NB4 (cell line): ENCODE measurements at regions not wholly inside any gene's neighbourhood (a gene's known extent, or its start where the extent isn't known, plus 50 kb on each side); places are given as distances from the start of the nearest gene placed in this dataset.

Source experiments
- DNase-seq: peaks from one replicate; pipeline ENCODE4 v3.0.0; 2010; ENCODE audit warnings: low read depth
- H3K4me3 ChIP-seq: one replicate; pipeline ENCODE4 v1.5.1; 2011; ENCODE audit warnings: mild to moderate bottlenecking, low read depth, low read length, moderate library complexity
- MYC ChIP-seq: IDR thresholded peaks from 2 replicates; pipeline ENCODE4 v1.6.1; 2011; ENCODE audit warnings: low read depth, low read length
- POLR2A ChIP-seq: IDR thresholded peaks from 2 replicates; pipeline ENCODE4 v1.6.1; 2011; ENCODE audit warnings: mild to moderate bottlenecking; ENCODE audit not compliant: insufficient read length; ENCODE audit errors: extremely low read depth
- TF ChIP-seq, protein P1 (sequence below): IDR thresholded peaks from one replicate; pipeline ENCODE4 v1.5.1; 2012; ENCODE audit warnings: low read depth, low read length
- TF ChIP-seq, protein P2 (sequence below): IDR thresholded peaks from 2 replicates; pipeline ENCODE4 v1.6.1; 2011; ENCODE audit warnings: low read depth, low read length

DNA sequence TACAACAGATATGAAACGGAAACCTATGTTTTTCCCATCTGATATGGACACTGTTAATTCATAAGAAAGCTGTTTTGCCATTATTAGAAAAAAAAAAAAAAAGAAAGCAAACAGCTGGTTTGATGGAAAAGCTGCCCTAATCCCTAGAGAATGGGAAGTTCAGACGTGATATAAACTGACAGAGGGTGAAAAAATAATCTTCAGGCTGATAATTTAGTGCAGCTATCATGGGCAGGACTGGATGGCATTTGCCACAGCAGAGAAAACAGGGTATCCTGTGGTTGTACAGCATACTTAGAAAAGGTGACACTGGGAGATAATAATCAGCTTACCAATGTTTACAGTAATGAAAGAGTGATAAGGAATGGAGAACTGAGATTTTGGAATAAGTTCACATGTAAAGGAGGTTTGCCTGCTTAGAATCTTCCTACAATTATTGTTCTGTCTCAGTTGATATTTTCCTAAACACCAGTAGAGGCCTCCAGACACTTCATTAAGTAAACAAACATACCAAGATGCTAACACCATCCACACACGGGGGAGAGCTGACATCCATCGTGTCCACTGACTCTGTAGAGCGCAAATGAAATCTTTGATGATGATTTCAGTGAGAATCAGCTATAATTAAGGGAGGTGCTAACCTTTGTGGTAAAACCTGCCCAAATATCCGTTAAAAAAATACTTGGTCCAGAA lies 211.6 kb upstream of the MMADHC start:
- DNase-seq, result peak; percentile 11

DNA sequence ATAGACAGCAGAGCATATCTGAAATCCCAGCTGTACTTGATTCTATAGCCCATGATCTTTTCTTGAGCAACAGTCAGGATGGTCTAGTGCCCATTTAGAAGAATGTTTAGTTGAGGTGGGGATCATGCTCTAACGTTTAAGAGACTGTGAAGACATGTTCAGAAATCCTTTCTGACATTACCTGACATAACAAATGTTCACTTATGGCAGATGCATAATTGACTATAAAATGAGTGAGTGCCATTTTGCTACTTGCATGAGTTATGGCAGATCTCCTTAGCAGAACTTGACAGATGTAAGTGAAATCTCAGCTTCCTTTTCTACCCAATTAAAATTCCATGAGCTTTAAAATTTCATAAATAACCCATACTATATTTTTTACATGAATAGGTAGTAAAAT lies 209.5 kb upstream of the MMADHC start:
- no peak for TF ChIP-seq POLR2A
- TF ChIP-seq, protein P1, sequence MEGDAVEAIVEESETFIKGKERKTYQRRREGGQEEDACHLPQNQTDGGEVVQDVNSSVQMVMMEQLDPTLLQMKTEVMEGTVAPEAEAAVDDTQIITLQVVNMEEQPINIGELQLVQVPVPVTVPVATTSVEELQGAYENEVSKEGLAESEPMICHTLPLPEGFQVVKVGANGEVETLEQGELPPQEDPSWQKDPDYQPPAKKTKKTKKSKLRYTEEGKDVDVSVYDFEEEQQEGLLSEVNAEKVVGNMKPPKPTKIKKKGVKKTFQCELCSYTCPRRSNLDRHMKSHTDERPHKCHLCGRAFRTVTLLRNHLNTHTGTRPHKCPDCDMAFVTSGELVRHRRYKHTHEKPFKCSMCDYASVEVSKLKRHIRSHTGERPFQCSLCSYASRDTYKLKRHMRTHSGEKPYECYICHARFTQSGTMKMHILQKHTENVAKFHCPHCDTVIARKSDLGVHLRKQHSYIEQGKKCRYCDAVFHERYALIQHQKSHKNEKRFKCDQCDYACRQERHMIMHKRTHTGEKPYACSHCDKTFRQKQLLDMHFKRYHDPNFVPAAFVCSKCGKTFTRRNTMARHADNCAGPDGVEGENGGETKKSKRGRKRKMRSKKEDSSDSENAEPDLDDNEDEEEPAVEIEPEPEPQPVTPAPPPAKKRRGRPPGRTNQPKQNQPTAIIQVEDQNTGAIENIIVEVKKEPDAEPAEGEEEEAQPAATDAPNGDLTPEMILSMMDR, result no peak
- TF ChIP-seq MYC, result no peak
- TF ChIP-seq, protein P2, sequence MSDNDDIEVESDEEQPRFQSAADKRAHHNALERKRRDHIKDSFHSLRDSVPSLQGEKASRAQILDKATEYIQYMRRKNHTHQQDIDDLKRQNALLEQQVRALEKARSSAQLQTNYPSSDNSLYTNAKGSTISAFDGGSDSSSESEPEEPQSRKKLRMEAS, result no peak
- DNase-seq, result no peak

More for the DNA sequence above, 211.6 kb upstream of the MMADHC start:
- no peak overlapping the region for H3K4me3 ChIP-seq
- TF ChIP-seq, protein P2, result no peak
- TF ChIP-seq, protein P1, result no peak

DNA sequence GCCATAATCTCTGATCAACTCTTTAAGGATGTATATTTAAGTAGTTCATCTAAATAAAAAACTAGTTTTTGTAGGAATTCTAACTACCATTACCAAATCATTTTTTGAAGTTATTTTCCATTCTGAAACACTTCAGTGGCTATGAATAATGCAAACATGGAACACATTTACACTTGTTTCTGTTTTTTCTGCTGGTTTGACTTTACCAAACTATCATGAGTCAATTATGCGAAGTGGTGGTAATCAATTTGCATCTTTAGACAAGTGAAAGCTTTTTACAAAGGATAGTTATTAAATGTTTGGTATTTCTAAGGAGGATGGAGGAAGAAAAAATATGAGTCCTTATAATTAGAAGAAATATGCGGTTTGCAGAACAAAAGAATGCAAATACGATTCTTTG lies 202.0 kb upstream of the MMADHC start:
- DNase-seq, result no peak

More for the DNA sequence above, 209.5 kb upstream of the MMADHC start:
- no peak overlapping the region for H3K4me3 ChIP-seq

DNA sequence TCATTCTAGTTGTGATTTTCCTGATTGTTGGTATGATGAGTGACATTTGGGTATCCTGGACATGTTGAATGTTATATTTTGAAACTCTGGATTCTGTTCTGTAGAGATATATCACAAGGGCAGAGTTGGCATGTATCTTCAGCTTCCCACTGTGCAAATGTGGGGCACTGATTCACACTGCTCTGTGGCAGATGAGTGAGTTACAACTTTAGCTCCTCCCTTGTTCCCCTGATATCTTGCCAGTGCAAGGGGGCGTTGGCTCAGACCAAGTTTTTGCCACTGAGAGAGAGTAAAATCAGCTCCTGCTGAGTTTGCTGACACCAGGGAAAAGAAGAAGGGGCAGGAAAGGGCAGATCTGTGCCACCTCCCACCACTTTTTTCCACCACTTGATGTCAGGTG lies 199.6 kb upstream of the MMADHC start:
- TF ChIP-seq MYC (no peak), POLR2A (no peak)
- TF ChIP-seq, protein P2, result no peak
- TF ChIP-seq, protein P1, result no peak

More for the DNA sequence above, 202.0 kb upstream of the MMADHC start:
- TF ChIP-seq POLR2A, result no peak
- TF ChIP-seq MYC, result no peak
- TF ChIP-seq, protein P2, result no peak
- TF ChIP-seq, protein P1, result no peak
- no peak overlapping the region for H3K4me3 ChIP-seq

DNA sequence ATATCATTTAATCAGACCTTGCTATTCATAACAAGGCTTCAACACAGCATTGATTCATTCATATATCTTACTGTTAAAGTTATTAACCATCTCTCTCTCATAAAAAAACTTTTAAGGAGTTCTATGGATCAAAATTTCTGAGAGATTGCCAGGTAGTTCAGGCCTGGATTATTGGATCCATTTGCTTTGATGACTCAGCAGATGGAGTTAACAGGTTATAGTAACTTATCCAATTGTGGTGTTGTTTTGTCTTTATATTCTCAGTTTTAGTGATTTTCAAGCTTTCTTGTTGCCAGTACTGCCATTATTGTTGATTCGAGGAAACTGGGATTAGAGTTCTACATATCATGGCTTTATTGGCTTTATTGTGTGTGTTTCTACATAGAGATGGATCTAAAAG lies 195.7 kb upstream of the MMADHC start:
- TF ChIP-seq MYC, result no peak
- TF ChIP-seq, protein P2, result no peak
- TF ChIP-seq, protein P1, result no peak
- TF ChIP-seq POLR2A, result no peak
- no peak for DNase-seq
- H3K4me3 ChIP-seq, result no peak overlapping the region

More for the DNA sequence above, 199.6 kb upstream of the MMADHC start:
- no peak for DNase-seq
- H3K4me3 ChIP-seq, result no peak overlapping the region
